Stimulated activated CD4-positive, alpha-beta T cell treated with anti-CD3 and anti-CD28 coated beads, Interleukin-2, amount 100 ng/mL, for 48 hours (primary cell): ENCODE measurements at regions not wholly inside any gene's neighbourhood (a gene's known extent, or its start where the extent isn't known, plus 50 kb on each side); places are given as distances from the start of the nearest gene placed in this dataset.
"Not testable (repeated sequence)": the region's sequence is repeated elsewhere in the genome, so short reads cannot be mapped to it uniquely, and the experiment has no call there.

Experiments
- DNase-seq, 2 donors: peaks; one replicate each; pipeline ENCODE4 v3.0.0-alpha.2; 2020

- DNase-seq = no peak
Observed at GRCh38 chr13:50460358-50460757, 383.1 kb downstream of the DLEU7 start.

GRCh38 chr13:50461189-50461588, 382.3 kb downstream of the DLEU7 start:
- DNase-seq = no peak

- no peak for DNase-seq
Observed at GRCh38 chr13:50463719-50464118, 379.8 kb downstream of the DLEU7 start.

GRCh38 chr13:50464349-50465251, 378.9 kb downstream of the DLEU7 start:
- DNase-seq = no peak

- no peak for DNase-seq
Observed at GRCh38 chr13:50466456-50466855, 377.0 kb downstream of the DLEU7 start.

- no peak for DNase-seq
Observed at GRCh38 chr13:50467156-50468110, 376.1 kb downstream of the DLEU7 start.

GRCh38 chr13:50468849-50469669, 374.4 kb downstream of the DLEU7 start:
- no peak for DNase-seq

- DNase-seq = not testable (repeated sequence)
Observed at GRCh38 chr13:50473050-50473449, 370.4 kb downstream of the DLEU7 start.

- no peak for DNase-seq
Observed at GRCh38 chr13:50474088-50474662, 369.3 kb downstream of the DLEU7 start.

GRCh38 chr13:50476577-50477285, 366.8 kb downstream of the DLEU7 start:
- DNase-seq = no peak

GRCh38 chr13:50481936-50482335, 361.6 kb downstream of the DLEU7 start:
- no peak for DNase-seq

- DNase-seq = no peak
Observed at GRCh38 chr13:50483416-50483815, 360.1 kb downstream of the DLEU7 start.

GRCh38 chr13:50484472-50485113, 358.9 kb downstream of the DLEU7 start:
- no peak for DNase-seq

GRCh38 chr13:50485979-50486935, 357.2 kb downstream of the DLEU7 start:
- no peak for DNase-seq

GRCh38 chr13:50493683-50494082, 349.8 kb downstream of the DLEU7 start:
- no peak for DNase-seq

GRCh38 chr13:50494138-50494537, 349.4 kb downstream of the DLEU7 start:
- no peak for DNase-seq

- not testable (repeated sequence) for DNase-seq
Observed at GRCh38 chr13:50503212-50503611, 340.3 kb downstream of the DLEU7 start.

GRCh38 chr13:50509167-50509566, 334.3 kb downstream of the DLEU7 start:
- no peak for DNase-seq

GRCh38 chr13:50509771-50510441, 333.6 kb downstream of the DLEU7 start:
- no peak for DNase-seq
